ENCODE measurements at regions not wholly inside any gene's neighbourhood (a gene's known extent, or its start where the extent isn't known, plus 50 kb on each side); places are given as distances from the start of the nearest gene placed in this dataset.

- intact Hi-C loops (cut with DNase I): no loop called here
- ATAC-seq: no peak
- H3K27ac ChIP-seq: no peak overlapping the region
- no peaks in the 10 kb centered on the region for H3K36me3 ChIP-seq
- no peak overlapping the region for H3K4me3 ChIP-seq
- DNase-seq: no peak
- no peaks in the 10 kb centered on the region for H3K4me1 ChIP-seq
- no peaks in the 10 kb centered on the region for H3K9me3 ChIP-seq
- no peak for TF ChIP-seq CTCF (IDR thresholded peaks at IDR 0.05)
- H3K27me3 ChIP-seq (ENCODE audit: low read depth): no peaks in the 10 kb centered on the region
Observed at GRCh38 chr3:106088899-106089298, 220.1 kb upstream of the CBLB start.

- intact Hi-C loops (cut with DNase I): no loop called here
- Histone ChIP-seq H3K27ac (no peak overlapping the region), H3K4me1 (no peaks in the 10 kb centered on the region), H3K27me3 (ENCODE audit: low read depth) (no peaks in the 10 kb centered on the region), H3K36me3 (no peaks in the 10 kb centered on the region), H3K4me3 (no peak overlapping the region), H3K9me3 (no peaks in the 10 kb centered on the region)
- TF ChIP-seq CTCF (IDR thresholded peaks at IDR 0.05): no peak
- no peak for ATAC-seq
- no peak for DNase-seq
Observed at GRCh38 chr3:106089806-106090205, 221.0 kb upstream of the CBLB start.

- Histone ChIP-seq H3K9me3 (no peaks in the 10 kb centered on the region), H3K4me1 (no peaks in the 10 kb centered on the region), H3K36me3 (no peaks in the 10 kb centered on the region), H3K27me3 (ENCODE audit: low read depth) (no peaks in the 10 kb centered on the region), H3K27ac (no peak overlapping the region), H3K4me3 (no peak overlapping the region)
- ATAC-seq (no peak), DNase-seq (no peak)
- intact Hi-C loops (cut with DNase I): no loop called here
- no peak for TF ChIP-seq CTCF (IDR thresholded peaks at IDR 0.05)
Observed at GRCh38 chr3:106092792-106093191, 224.0 kb upstream of the CBLB start.

- intact Hi-C loops (cut with DNase I): no loop called here
- Histone ChIP-seq H3K27ac (no peak overlapping the region), H3K4me1 (no peaks in the 10 kb centered on the region), H3K36me3 (no peaks in the 10 kb centered on the region), H3K27me3 (ENCODE audit: low read depth) (no peaks in the 10 kb centered on the region), H3K9me3 (no peaks in the 10 kb centered on the region), H3K4me3 (no peak overlapping the region)
- ATAC-seq (no peak), DNase-seq (no peak)
- TF ChIP-seq CTCF (IDR thresholded peaks at IDR 0.05): no peak
Observed at GRCh38 chr3:106093616-106094015, 224.8 kb upstream of the CBLB start.

- no peak for ATAC-seq
- intact Hi-C loops (cut with DNase I): no loop called here
Observed at GRCh38 chr3:106097817-106098435, 229.1 kb upstream of the CBLB start.

More at GRCh38 chr3:106097817-106098435, 229.1 kb upstream of the CBLB start:
- H3K4me1 ChIP-seq: no peaks in the 10 kb centered on the region
- no peak for DNase-seq
- no peaks in the 10 kb centered on the region for H3K9me3 ChIP-seq
- H3K36me3 ChIP-seq: no peaks in the 10 kb centered on the region
- no peak for TF ChIP-seq CTCF (IDR thresholded peaks at IDR 0.05)
- no peaks in the 10 kb centered on the region for H3K27me3 ChIP-seq (ENCODE audit: low read depth)
- H3K27ac ChIP-seq: no peak overlapping the region
- no peak overlapping the region for H3K4me3 ChIP-seq

Data from lower lobe of right lung (tissue), 2 donors.